ENCODE measurements at regions not wholly inside any gene's neighbourhood (a gene's known extent, or its start where the extent isn't known, plus 50 kb on each side); places are given as distances from the start of the nearest gene placed in this dataset.

GRCh38 chr2:12951657-12951973 lies 234.9 kb downstream of the TRIB2 start:
- H3K27me3 ChIP-seq (ENCODE audit: insufficient read depth, low read length) = no peaks in the 10 kb centered on the region
- H4K5ac ChIP-seq (ENCODE audit: insufficient read length, low read depth, low read length) = no peak overlapping the region
- no peak for TF ChIP-seq CTCF (conservative IDR thresholded peaks at IDR 0.05)
- H3K9me3 ChIP-seq (ENCODE audit: control insufficient read depth, low read depth, low read length) = no peaks in the 10 kb centered on the region
- no peak overlapping the region for H3K9ac ChIP-seq (ENCODE audit: extremely low read depth, insufficient read length, low read length)
- H3K36me3 Mint-ChIP-seq (ENCODE audit: insufficient read depth in 1 of 3, low read depth in 3 of 3) = no peaks in the 10 kb centered on the region
- no peaks in the 10 kb centered on the region; the same call in 1 of the 2 replicates for H3K27me3 Mint-ChIP-seq (ENCODE audit: low read depth)
- no peak overlapping the region for H3K27ac Mint-ChIP-seq
- no peak overlapping the region for H3K18ac ChIP-seq (ENCODE audit: insufficient read length, low read depth, low read length)
- H3K4me1 Mint-ChIP-seq = peaks cover 10 to 14% of the 10 kb centered on the region in 2 experiments
- no peak overlapping the region for H2BK20ac ChIP-seq (ENCODE audit: low read depth, low read length, poor library complexity, severe bottlenecking)
- no peak overlapping the region for H4K91ac ChIP-seq (ENCODE audit: insufficient read length, low read depth, low read length)
- no peak overlapping the region for H3K4me3 Mint-ChIP-seq
- H3T11ph ChIP-seq (ENCODE audit: low read length) = no peak overlapping the region
- no peak overlapping the region for H3K4ac ChIP-seq (ENCODE audit: low read depth, low read length)
- no peak overlapping the region for H2AFZ ChIP-seq (ENCODE audit: low read length)
- no peak overlapping the region for H3K14ac ChIP-seq (ENCODE audit: insufficient read depth, low read length)
- no peak overlapping the region for H3K27ac ChIP-seq (ENCODE audit: insufficient read length, low read depth, low read length)
- H4K8ac ChIP-seq (replicated peaks; ENCODE audit: insufficient read length, low read depth, low read length) = no peak overlapping the region
- no peaks in the 10 kb centered on the region for H4K20me1 ChIP-seq (ENCODE audit: control insufficient read depth, insufficient read depth, insufficient read length)
- no peaks in the 10 kb centered on the region for H3K23me2 ChIP-seq (ENCODE audit: insufficient read length, low read depth, low read length, poor library complexity, severe bottlenecking)
- H2AK5ac ChIP-seq (ENCODE audit: insufficient read length, low read length) = no peak overlapping the region
- no peak overlapping the region for H3K4me2 ChIP-seq (ENCODE audit: insufficient read depth, insufficient read length, low read length)
- H3K56ac ChIP-seq (ENCODE audit: insufficient read length, low read depth, low read length) = no peak overlapping the region
- no peaks in the 10 kb centered on the region for H3K79me2 ChIP-seq (ENCODE audit: insufficient read depth, low read length)
- H3K79me1 ChIP-seq (ENCODE audit: insufficient read depth, low read depth, low read length, poor library complexity, severe bottlenecking) = no peaks in the 10 kb centered on the region
- DNase-seq = no peak
- no CpG with 5 or more reads among the region's 2 CpGs for WGBS (ENCODE audit: extremely low coverage, insufficient read length, low lambda C conversion rate)
- no peak overlapping the region for H2BK15ac ChIP-seq (ENCODE audit: low read depth, low read length)
- no peaks in the 10 kb centered on the region for H3K4me1 ChIP-seq (ENCODE audit: insufficient read depth, low read length)
- no peak overlapping the region for H2BK12ac ChIP-seq (ENCODE audit: insufficient read length, low read depth, low read length)
- H2BK5ac ChIP-seq (ENCODE audit: insufficient read length, low read length) = no peak overlapping the region
- no peaks in the 10 kb centered on the region for H3K9me3 Mint-ChIP-seq
- H3K23ac ChIP-seq (ENCODE audit: insufficient read length, low read depth, low read length) = no peak overlapping the region
- H2BK120ac ChIP-seq (ENCODE audit: low read depth, low read length, poor library complexity, severe bottlenecking) = no peak overlapping the region
